ENCODE measurements at regions not wholly inside any gene's neighbourhood (a gene's known extent, or its start where the extent isn't known, plus 50 kb on each side); places are given as distances from the start of the nearest gene placed in this dataset.

- TF ChIP-seq, protein P1, sequence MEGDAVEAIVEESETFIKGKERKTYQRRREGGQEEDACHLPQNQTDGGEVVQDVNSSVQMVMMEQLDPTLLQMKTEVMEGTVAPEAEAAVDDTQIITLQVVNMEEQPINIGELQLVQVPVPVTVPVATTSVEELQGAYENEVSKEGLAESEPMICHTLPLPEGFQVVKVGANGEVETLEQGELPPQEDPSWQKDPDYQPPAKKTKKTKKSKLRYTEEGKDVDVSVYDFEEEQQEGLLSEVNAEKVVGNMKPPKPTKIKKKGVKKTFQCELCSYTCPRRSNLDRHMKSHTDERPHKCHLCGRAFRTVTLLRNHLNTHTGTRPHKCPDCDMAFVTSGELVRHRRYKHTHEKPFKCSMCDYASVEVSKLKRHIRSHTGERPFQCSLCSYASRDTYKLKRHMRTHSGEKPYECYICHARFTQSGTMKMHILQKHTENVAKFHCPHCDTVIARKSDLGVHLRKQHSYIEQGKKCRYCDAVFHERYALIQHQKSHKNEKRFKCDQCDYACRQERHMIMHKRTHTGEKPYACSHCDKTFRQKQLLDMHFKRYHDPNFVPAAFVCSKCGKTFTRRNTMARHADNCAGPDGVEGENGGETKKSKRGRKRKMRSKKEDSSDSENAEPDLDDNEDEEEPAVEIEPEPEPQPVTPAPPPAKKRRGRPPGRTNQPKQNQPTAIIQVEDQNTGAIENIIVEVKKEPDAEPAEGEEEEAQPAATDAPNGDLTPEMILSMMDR (IDR thresholded peaks at IDR 0.05; ENCODE audit: insufficient read depth, low read length) = no peak
- TF ChIP-seq POLR2AphosphoS5 (IDR thresholded peaks at IDR 0.05; ENCODE audit: low read depth) = no peak
These were observed 66.9 kb upstream of the PRDX6 start for GRCh38 chr1:173410133-173410793.
